ENCODE measurements at regions not wholly inside any gene's neighbourhood (a gene's known extent, or its start where the extent isn't known, plus 50 kb on each side); places are given as distances from the start of the nearest gene placed in this dataset.

GRCh38 chr3:168889666-168890065 lies 773.8 kb downstream of the MECOM start:
- DNase-seq (ENCODE audit: low read depth), result no peak

- no peak for DNase-seq (ENCODE audit: low read depth)
These were observed 774.7 kb downstream of the MECOM start for GRCh38 chr3:168888781-168889180.

GRCh38 chr3:168885028-168885427 lies 778.5 kb downstream of the MECOM start:
- peak; percentile 61 for DNase-seq (ENCODE audit: low read depth)

GRCh38 chr3:168884353-168884903 lies 779.1 kb downstream of the MECOM start:
- peak; percentile 81 for DNase-seq (ENCODE audit: low read depth)

GRCh38 chr3:168883145-168883544 lies 780.4 kb downstream of the MECOM start:
- no peak for DNase-seq (ENCODE audit: low read depth)

- no peak for DNase-seq (ENCODE audit: low read depth)
These were observed 781.7 kb downstream of the MECOM start for GRCh38 chr3:168881804-168882203.

GRCh38 chr3:168878655-168879054 lies 782.9 kb upstream of the GOLIM4 start:
- peak; percentile 10 for DNase-seq (ENCODE audit: low read depth)

- DNase-seq (ENCODE audit: low read depth), result no peak
These were observed 782.2 kb upstream of the GOLIM4 start for GRCh38 chr3:168877899-168878298.

GRCh38 chr3:168876346-168877035 lies 780.8 kb upstream of the GOLIM4 start:
- no peak for DNase-seq (ENCODE audit: low read depth)

- no peak for DNase-seq (ENCODE audit: low read depth)
These were observed 777.1 kb upstream of the GOLIM4 start for GRCh38 chr3:168872826-168873225.

GRCh38 chr3:168870892-168871291 lies 775.2 kb upstream of the GOLIM4 start:
- DNase-seq (ENCODE audit: low read depth), result no peak

GRCh38 chr3:168865022-168865551 lies 769.4 kb upstream of the GOLIM4 start:
- peak; percentile 28 for DNase-seq (ENCODE audit: low read depth)

GRCh38 chr3:168864107-168865021 lies 768.6 kb upstream of the GOLIM4 start:
- no peak for DNase-seq (ENCODE audit: low read depth)

- DNase-seq (ENCODE audit: low read depth), result no peak
These were observed 767.8 kb upstream of the GOLIM4 start for GRCh38 chr3:168863561-168863960.

GRCh38 chr3:168862466-168862865 lies 766.7 kb upstream of the GOLIM4 start:
- no peak for DNase-seq (ENCODE audit: low read depth)

- no peak for DNase-seq (ENCODE audit: low read depth)
These were observed 764.9 kb upstream of the GOLIM4 start for GRCh38 chr3:168860592-168860991.

GRCh38 chr3:168860028-168860427 lies 764.3 kb upstream of the GOLIM4 start:
- DNase-seq (ENCODE audit: low read depth), result no peak

- DNase-seq (ENCODE audit: low read depth), result no peak
These were observed 763.9 kb upstream of the GOLIM4 start for GRCh38 chr3:168859574-168859973.

GRCh38 chr3:168859143-168859542 lies 763.4 kb upstream of the GOLIM4 start:
- no peak for DNase-seq (ENCODE audit: low read depth)

GRCh38 chr3:168858327-168858726 lies 762.6 kb upstream of the GOLIM4 start:
- no peak for DNase-seq (ENCODE audit: low read depth)

GRCh38 chr3:168850109-168850508 lies 754.4 kb upstream of the GOLIM4 start:
- no peak for DNase-seq (ENCODE audit: low read depth)

GRCh38 chr3:168847291-168847883 lies 751.7 kb upstream of the GOLIM4 start:
- peak; percentile 30 for DNase-seq (ENCODE audit: low read depth)
